ENCODE measurements at regions not wholly inside any gene's neighbourhood (a gene's known extent, or its start where the extent isn't known, plus 50 kb on each side); places are given as distances from the start of the nearest gene placed in this dataset.
"Not testable (repeated sequence)": the region's sequence is repeated elsewhere in the genome, so short reads cannot be mapped to it uniquely, and the experiment has no call there.

- DNase-seq (ENCODE audit: low spot score) = not testable (repeated sequence)
Observed at GRCh38 chr1:83238654-83239053, 760.3 kb downstream of the TTLL7 start.

- not testable (repeated sequence) for DNase-seq (ENCODE audit: low spot score)
Observed at GRCh38 chr1:83219788-83220187, 779.1 kb downstream of the TTLL7 start.

GRCh38 chr1:83218036-83218716 is 780.8 kb downstream of the TTLL7 start:
- not testable (repeated sequence) for DNase-seq (ENCODE audit: low spot score)

GRCh38 chr1:83214317-83214716 is 784.6 kb downstream of the TTLL7 start:
- DNase-seq (ENCODE audit: low spot score) = not testable (repeated sequence)

GRCh38 chr1:83213648-83214047 is 785.3 kb downstream of the TTLL7 start:
- not testable (repeated sequence) for DNase-seq (ENCODE audit: low spot score)

GRCh38 chr1:83212033-83212432 is 786.9 kb downstream of the TTLL7 start:
- not testable (repeated sequence) for DNase-seq (ENCODE audit: low spot score)

- DNase-seq (ENCODE audit: low spot score) = not testable (repeated sequence)
Observed at GRCh38 chr1:83208540-83208939, 790.4 kb downstream of the TTLL7 start.

- DNase-seq (ENCODE audit: low spot score) = not testable (repeated sequence)
Observed at GRCh38 chr1:83194610-83195009, 804.3 kb downstream of the TTLL7 start.

GRCh38 chr1:83182033-83182728 is 816.8 kb downstream of the TTLL7 start:
- not testable (repeated sequence) for DNase-seq (ENCODE audit: low spot score)

- DNase-seq (ENCODE audit: low spot score) = not testable (repeated sequence)
Observed at GRCh38 chr1:83180621-83181020, 818.3 kb downstream of the TTLL7 start.

GRCh38 chr1:83167634-83168033 is 831.3 kb downstream of the TTLL7 start:
- DNase-seq (ENCODE audit: low spot score) = not testable (repeated sequence)

- not testable (repeated sequence) for DNase-seq (ENCODE audit: low spot score)
Observed at GRCh38 chr1:83163879-83164475, 835.0 kb downstream of the TTLL7 start.

- not testable (repeated sequence) for DNase-seq (ENCODE audit: low spot score)
Observed at GRCh38 chr1:83158924-83159323, 840.0 kb downstream of the TTLL7 start.

GRCh38 chr1:83154306-83154705 is 844.6 kb downstream of the TTLL7 start:
- not testable (repeated sequence) for DNase-seq (ENCODE audit: low spot score)

GRCh38 chr1:83151167-83151898 is 847.6 kb downstream of the TTLL7 start:
- DNase-seq (ENCODE audit: low spot score) = not testable (repeated sequence)

GRCh38 chr1:83150479-83150878 is 848.5 kb downstream of the TTLL7 start:
- DNase-seq (ENCODE audit: low spot score) = not testable (repeated sequence)

GRCh38 chr1:83145820-83146219 is 853.1 kb downstream of the TTLL7 start:
- not testable (repeated sequence) for DNase-seq (ENCODE audit: low spot score)

GRCh38 chr1:83142802-83143201 is 856.1 kb downstream of the TTLL7 start:
- DNase-seq (ENCODE audit: low spot score) = not testable (repeated sequence)

- DNase-seq (ENCODE audit: low spot score) = not testable (repeated sequence)
Observed at GRCh38 chr1:83135524-83136157, 863.3 kb downstream of the TTLL7 start.

GRCh38 chr1:83134322-83135014 is 864.5 kb downstream of the TTLL7 start:
- DNase-seq (ENCODE audit: low spot score) = not testable (repeated sequence)

- DNase-seq (ENCODE audit: low spot score) = no peak
Observed at GRCh38 chr1:83131692-83131955, 867.3 kb downstream of the TTLL7 start.
